ENCODE measurements at regions not wholly inside any gene's neighbourhood (a gene's known extent, or its start where the extent isn't known, plus 50 kb on each side); places are given as distances from the start of the nearest gene placed in this dataset.

DNA sequence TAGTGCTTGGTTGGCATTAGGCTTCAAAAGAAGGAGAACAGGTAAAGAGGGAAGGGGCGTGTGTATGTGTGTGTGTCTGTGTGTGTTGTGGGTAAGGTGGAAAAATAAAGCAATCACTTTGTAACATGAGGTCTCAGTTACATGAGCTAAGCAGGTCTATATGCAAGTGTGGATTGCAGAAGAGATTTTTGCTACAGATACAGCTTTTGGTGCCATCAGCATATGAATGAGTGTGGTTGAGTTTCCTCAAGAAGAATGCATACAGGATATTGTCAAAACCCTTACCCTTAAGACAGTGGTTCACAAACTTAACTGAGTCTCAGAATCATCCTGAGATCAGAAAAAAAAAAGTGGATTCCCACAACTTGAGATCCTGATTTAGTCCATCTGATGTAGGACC is 220.5 kb upstream of the HTR2C start:
- H3K4me3 ChIP-seq, result no peak overlapping the region
- no peaks in the 10 kb centered on the region for H3K36me3 ChIP-seq
- no peaks in the 10 kb centered on the region for H3K27me3 ChIP-seq (ENCODE audit: low read depth)
- no peak overlapping the region for H3K27ac ChIP-seq
- ATAC-seq (no peak), DNase-seq (no peak)
- TF ChIP-seq, protein P1, sequence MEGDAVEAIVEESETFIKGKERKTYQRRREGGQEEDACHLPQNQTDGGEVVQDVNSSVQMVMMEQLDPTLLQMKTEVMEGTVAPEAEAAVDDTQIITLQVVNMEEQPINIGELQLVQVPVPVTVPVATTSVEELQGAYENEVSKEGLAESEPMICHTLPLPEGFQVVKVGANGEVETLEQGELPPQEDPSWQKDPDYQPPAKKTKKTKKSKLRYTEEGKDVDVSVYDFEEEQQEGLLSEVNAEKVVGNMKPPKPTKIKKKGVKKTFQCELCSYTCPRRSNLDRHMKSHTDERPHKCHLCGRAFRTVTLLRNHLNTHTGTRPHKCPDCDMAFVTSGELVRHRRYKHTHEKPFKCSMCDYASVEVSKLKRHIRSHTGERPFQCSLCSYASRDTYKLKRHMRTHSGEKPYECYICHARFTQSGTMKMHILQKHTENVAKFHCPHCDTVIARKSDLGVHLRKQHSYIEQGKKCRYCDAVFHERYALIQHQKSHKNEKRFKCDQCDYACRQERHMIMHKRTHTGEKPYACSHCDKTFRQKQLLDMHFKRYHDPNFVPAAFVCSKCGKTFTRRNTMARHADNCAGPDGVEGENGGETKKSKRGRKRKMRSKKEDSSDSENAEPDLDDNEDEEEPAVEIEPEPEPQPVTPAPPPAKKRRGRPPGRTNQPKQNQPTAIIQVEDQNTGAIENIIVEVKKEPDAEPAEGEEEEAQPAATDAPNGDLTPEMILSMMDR (IDR thresholded peaks at IDR 0.05), result no peak
- intact Hi-C loops (cut with DNase I), result no loop called here
- no peaks in the 10 kb centered on the region for H3K9me3 ChIP-seq
- no peaks in the 10 kb centered on the region for H3K4me1 ChIP-seq

DNA sequence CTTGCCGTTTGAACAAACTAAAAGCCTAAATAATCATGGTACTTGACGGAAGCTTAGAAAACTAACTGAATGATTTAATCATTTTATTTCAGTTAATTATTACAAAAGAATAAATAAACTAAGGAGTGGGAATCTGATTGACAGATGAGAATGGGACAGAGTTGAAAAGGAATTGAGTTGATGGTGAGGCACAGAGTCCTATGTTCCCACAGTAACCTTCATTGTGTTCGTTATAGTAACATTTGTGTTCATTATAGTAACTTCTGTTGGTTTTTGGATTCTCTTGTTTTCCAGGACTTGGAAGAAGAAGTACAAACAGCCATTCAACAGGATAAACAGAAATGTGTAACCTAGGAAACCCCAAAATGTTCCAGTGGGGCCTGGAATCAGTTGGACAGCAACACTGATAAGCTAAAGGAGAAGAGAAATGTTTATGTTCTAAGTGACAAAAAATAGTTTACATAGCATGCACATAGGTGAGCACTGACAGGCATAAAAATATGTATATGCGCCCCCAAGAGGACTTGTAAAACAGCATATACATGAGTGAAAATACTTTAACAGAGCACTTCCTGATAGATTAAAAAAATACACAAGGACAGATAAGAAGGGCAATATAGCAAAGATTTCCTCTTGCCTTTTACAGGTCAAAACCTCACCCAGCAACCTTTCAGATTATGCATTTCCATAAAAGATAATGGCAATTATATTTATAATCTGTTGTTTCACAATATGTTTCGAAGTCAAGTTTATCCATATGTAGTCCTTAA is 218.6 kb upstream of the HTR2C start:
- Histone ChIP-seq H3K4me1 (no peaks in the 10 kb centered on the region), H3K36me3 (no peaks in the 10 kb centered on the region), H3K27me3 (ENCODE audit: low read depth) (no peaks in the 10 kb centered on the region), H3K27ac (no peak overlapping the region), H3K9me3 (no peaks in the 10 kb centered on the region), H3K4me3 (no peak overlapping the region)
- TF ChIP-seq, protein P1 (IDR thresholded peaks at IDR 0.05), result no peak
- ATAC-seq (peak in 1 of 2 donors; percentile 23), DNase-seq (no peak)
- intact Hi-C loops (cut with DNase I), result no loop called here

DNA sequence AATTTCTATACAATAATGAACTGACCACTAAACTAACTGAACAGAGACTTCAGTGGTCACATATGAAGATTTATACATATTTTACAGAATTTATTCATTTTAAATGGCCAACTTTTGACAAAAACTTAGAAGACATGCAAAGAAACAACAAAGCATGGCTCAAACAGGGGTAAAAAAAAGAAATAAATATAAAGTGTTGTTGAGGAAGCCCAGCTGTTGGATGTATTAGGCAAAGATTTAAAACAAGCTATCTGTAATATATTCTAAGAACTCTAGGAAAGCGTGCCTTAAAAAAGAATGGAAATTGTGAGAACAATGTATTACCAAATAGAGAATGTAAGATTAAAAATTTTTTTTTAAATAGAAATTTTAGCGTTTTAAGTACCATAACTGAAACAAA is 210.9 kb upstream of the HTR2C start:
- no peaks in the 10 kb centered on the region for H3K9me3 ChIP-seq
- intact Hi-C loops (cut with DNase I), result no loop called here
- DNase-seq, result no peak
- no peak for ATAC-seq
- H3K27ac ChIP-seq, result no peak overlapping the region
- no peaks in the 10 kb centered on the region for H3K27me3 ChIP-seq (ENCODE audit: low read depth)
- H3K36me3 ChIP-seq, result no peaks in the 10 kb centered on the region
- no peaks in the 10 kb centered on the region for H3K4me1 ChIP-seq
- TF ChIP-seq, protein P1 (IDR thresholded peaks at IDR 0.05), result no peak
- no peak overlapping the region for H3K4me3 ChIP-seq

DNA sequence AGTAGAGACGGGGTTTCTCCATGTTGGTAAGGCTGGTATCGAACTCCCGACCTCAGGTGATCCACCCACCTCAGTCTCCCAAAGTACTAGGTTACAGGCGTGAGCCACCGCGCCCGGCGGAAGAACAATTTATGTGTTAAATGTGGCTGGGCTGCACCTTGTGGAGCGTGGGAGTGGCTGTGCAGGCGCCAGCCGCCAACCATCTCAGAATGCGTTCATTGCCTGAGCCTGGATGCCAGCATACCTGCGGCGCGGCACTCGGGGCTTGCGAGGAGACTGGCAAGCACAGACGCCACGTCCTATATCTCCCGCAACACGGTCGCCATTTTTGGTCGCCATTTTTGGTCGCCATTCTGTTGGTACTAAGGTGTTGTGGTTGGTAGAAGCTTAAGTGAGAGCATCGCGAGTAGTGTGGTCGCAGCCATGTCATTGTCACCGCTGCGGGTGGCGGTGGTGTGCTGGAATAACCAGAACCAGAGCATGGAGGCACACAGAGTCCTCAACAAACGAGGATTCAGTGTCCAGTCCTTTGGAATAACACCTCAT is 193.6 kb upstream of the HTR2C start:
- no peak overlapping the region for H3K27ac ChIP-seq
- H3K4me3 ChIP-seq, result no peak overlapping the region
- no peaks in the 10 kb centered on the region for H3K36me3 ChIP-seq
- no peaks in the 10 kb centered on the region for H3K9me3 ChIP-seq
- intact Hi-C loops (cut with DNase I), result no loop called here
- DNase-seq (no peak), ATAC-seq (no peak)
- TF ChIP-seq, protein P1 (IDR thresholded peaks at IDR 0.05), result no peak
- H3K27me3 ChIP-seq (ENCODE audit: low read depth), result no peaks in the 10 kb centered on the region
- H3K4me1 ChIP-seq, result no peaks in the 10 kb centered on the region

Measured in lower lobe of right lung (tissue), 2 donors.